ENCODE measurements at regions not wholly inside any gene's neighbourhood (a gene's known extent, or its start where the extent isn't known, plus 50 kb on each side); places are given as distances from the start of the nearest gene placed in this dataset.
"Not testable (repeated sequence)": the region's sequence is repeated elsewhere in the genome, so short reads cannot be mapped to it uniquely, and the experiment has no call there.

DNA sequence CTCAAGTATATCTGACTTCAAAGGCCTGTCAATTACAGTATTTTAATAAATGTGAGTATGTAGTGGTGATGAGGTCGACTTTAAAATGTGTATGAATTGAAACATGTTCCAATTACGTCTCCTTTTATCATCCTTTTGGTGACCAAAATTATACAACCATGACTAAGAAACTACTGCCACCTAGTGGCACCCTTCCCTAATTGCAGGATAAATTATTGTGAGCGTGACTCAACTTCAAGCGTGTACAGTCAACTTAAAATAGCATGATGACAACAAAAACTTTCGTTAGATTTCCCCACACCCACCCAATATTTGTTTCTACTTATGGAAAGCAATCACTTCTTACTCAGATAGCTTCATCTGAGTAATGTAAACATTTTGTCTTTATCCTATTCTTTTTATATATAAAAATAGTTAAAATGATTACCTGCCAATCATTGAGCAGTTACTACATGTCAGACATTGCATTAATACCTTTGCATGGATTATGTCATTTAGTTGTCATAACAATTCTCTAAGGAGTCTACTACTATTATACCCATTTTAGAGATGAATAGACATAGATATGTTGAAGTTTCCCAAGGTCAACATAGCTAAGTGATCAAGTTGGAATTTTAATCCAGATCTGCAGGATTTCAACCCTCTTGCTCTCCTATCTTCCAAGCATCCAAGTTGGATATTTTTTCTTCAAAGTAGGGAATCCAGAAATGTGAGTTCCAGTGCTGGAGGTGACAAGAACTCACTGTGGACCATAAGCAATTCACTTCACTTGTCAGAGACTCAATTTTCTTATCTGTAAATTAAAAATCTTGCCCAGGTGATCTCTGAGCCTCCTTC lies 106.0 kb downstream of the MEX3B start:
- DNase-seq (ENCODE audit: low spot score) = no peak

DNA sequence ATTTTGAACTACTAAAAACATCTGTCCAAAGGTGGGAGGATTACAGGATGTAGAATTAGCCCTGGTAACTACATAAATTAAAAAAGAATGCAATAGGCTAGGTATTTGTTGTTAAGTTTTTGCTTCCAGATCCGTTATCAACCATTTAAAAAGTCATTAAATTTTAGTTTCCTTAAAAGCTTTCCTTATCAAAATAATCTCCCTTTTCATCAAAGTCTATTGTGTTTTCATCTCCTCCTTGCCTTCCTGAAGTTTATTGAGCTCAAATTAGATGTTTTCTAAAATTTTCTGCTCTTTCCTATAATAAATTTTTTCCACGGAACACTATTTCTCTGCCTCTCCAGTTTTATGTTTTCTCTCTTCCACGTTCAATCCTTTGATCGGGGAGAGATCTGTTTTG lies 108.6 kb downstream of the MEX3B start:
- no peak for DNase-seq (ENCODE audit: low spot score)

DNA sequence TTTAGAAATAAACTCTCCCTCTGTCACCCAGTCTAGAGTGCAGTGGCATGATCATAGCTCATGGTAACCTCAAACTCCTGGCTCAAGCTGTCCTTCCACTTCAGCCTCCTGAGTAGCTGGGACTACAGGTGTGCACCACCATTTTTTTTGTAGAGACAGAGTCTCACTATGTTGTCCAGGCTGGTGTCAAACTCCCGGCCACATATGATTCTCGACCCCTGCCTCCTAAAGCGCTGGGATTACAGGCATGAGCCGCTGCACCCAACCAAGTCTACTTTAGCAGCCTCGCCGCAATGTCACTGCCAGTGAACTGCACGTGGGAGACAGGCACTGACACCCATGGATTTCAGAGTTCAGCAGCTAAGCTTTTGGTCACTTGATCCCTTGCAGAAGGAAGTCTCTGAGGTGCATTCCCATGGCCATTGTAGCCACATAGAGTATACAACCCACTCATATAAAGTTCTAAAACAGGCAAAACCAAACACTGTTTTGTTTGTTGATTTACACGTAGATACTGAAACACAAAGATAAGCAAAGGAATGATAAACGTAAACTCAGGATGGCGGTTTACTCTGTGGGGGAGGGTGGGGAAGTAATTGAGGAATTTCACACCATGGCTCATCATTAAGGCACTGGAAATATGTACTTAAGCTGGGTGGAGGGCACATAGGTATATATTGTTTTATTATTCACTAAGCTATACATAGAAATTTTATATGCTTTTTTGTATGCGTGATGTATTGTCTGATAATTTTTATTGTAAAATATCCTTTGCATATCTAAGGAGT lies 115.0 kb downstream of the MEX3B start:
- DNase-seq (ENCODE audit: low spot score) = no peak

DNA sequence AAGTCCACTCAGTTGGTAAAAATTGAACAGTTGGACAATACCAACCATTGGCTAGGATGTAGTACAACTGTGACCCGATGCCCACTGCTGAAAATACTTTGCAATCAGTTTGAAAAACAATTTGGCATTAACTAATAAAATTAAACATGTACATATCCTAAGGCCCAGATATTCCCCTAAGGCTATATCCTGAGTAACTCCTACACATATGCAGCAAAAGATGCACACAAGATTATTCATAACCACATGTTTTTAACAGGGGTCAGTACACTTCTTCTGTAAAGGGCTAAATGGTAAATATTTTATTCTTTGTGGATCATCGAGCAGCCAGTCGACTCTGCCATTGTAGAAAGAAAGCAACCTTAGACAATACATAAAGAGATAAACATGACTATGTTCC lies 116.3 kb downstream of the MEX3B start:
- DNase-seq (ENCODE audit: low spot score) = no peak

DNA sequence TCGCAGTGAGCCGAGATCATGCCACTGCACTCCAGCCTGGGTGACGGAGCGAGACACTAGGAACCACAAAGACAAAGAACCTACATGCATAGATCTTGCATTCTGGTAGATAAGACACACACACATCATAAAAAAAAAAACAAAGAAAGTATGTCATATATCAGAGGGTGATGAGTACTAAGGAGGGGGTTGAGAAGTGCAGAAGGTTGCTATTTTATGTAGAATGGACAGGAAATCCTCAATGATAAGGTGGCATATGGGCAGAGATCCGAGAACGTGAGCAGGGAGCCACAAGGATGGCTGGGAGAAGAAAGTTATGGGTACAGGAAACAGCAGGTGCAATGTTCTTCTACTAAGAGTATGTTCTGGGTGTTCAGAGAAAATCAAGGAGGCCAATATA lies 118.8 kb downstream of the MEX3B start:
- DNase-seq (ENCODE audit: low spot score) = no peak

DNA sequence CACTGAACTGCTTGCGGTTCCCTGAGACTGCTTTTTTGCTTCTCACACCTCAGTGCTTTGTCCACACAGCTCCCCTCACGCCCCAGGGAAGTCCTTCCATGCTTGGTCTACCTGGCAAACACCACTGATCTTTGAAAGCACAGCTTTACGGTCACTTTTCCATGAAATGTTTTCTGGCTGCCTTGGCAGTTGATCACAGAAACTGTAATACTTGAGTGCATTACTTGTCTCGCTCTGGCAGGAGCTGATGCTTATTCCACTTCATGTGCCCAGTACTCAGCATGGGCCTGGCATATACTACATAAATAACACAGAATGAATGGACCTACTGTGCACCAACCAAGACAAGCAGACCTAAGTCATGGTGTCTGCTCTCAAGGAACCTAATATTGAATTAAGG lies 121.1 kb downstream of the MEX3B start:
- no peak for DNase-seq (ENCODE audit: low spot score)

DNA sequence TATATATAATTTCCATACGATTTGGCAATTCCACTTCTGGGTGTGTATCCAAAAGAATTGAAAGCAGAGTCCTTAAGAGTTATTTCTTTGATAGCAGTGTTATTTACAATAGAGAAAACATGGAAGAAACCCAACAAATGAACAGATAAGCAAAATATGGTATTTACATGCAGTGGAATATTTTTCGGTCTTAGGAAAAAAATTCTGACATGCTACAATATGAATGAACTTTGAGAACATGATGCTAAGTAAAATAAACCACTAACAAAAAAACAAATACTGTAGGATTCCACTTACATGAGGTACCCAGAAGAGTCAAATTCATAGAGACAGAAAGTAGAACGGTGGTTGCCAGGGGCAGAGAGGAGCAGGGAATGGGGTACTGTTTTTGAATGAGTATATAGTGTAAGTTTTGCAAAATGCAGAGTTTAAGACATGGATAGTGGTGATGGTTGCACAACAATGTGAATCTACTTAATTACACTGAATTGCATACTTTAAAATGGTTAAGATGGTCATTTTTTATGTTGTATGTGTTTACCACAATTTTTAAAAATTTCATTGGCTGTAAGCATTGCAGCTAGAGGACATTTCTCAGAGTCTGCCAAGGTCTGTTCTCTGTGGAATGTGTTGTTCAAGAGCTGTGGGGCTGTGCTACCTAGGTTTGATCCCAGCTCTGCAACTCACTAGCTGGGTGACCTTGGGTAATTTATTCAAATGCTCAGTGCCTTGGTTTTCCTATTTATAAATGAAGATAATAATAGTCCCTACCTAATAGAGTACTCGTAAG lies 122.1 kb downstream of the MEX3B start:
- no peak for DNase-seq (ENCODE audit: low spot score)

DNA sequence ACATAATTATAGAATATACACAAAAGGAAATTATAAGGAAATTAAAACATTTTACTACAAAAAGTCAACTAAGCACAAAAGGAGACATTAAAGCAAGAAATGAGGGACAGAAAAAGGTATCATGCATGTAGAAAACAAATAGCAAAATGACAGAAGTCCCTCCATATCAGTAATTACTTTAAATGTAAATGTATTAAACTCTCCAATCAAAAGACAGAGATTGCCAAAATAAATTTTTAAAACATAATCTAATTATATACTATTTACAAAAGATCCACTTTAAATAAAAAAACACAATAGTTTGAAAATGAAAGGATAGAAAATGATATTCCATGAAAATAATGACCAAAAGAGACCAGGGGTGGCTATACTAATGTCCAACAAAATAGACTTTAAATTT lies 123.7 kb downstream of the MEX3B start:
- DNase-seq (ENCODE audit: low spot score) = no peak

DNA sequence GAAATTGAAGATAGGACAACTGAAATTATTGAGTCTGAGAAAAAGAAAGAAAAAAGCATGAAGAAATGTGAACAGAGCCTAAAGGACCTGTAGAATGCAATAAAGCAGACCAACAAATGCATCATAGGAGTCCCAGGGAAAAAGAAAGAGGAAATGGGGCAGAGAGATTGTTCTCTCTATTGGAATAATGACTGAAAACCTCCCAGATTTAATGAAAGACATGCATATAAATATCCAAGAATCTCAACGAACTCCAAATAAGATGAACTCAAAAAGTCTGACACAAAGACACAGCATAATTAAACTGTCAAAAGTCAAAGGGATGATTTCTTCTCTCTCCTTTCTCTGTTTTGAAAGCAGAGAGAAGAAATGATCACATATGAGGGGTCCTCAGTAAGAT lies 124.7 kb downstream of the MEX3B start:
- no peak for DNase-seq (ENCODE audit: low spot score)

DNA sequence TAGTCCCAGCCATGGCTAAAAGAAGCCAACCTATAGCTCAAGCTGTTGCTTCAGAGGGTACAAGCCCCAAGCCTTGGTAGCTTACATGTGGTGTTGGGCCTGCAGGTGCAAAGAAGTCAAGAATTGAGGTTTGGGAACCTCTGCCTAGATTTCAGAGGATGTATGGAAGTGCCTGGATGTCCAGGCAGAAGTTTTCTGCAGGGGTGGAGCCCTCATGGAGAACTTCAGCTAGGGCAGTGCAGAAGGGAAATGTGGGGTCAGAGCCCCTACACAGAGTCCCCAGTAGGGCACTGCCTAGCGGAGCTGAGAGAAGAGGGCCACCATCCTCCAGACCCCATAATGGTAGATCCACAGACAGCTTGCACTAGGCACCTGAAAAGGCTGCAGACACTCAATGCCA lies 127.1 kb downstream of the MEX3B start:
- DNase-seq (ENCODE audit: low spot score) = not testable (repeated sequence)

DNA sequence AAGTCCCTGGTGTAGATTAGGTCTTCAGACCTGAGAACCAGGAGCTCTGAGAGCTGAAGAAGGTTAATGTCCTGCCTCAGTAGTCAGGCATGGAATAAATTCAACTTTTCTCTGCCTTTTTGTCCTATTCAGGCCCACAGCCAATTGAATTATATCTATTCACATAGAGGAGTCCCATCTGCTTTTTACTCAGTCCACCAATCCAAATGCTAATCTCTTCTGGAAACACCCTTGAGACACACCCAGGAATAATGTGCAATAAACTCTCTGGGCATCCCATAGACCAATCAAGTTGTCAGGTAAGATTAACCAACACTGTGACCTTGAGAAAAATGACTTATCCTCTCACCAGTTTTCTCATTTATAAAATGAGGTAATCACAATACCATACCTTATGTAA lies 129.4 kb downstream of the MEX3B start:
- no peak for DNase-seq (ENCODE audit: low spot score)

DNA sequence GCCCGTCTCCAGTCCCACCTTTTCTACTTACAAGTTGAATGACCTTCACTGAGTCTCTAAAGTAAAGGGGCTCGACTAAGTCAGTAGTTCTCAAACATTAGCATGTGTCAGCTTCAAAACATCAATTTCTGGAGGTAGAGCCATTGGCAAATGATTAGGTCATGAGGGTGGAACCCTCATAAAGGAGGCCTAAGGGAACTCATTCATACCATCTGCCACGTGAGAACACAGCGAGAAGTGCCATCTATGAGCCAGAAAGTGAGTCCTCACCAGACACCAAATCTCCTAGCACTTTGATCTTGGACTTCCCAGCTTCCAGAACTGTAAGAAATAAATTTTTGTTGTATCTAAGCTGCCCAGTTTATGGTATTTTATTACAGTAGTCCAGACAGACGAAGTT lies 129.8 kb downstream of the MEX3B start:
- DNase-seq (ENCODE audit: low spot score) = no peak

DNA sequence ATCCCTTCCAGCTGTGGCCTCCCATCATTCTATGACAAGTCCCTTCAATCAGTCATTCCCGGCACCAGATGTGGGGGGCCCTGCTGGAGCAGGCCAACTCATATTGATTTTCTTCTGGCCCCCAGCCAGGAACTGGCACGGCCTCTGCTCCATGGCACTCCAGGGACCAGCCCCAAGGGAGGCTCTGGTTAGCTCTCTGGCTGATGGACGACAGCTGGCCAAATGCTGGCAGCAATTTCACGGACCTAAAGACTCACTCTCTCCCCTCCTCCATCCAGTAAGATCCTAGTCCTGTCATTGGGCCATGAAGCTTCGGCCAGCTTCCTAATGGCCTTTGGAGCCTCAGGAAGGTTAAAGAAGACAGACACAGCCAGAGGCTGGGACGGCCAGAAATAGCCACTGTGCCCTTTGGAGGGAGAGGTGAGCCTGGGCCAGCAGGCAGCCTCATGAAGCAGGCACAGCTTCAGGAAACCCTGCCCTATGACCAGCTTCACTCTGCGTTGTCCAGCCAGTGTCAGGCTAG lies 131.0 kb downstream of the MEX3B start:
- DNase-seq (ENCODE audit: low spot score) = no peak

DNA sequence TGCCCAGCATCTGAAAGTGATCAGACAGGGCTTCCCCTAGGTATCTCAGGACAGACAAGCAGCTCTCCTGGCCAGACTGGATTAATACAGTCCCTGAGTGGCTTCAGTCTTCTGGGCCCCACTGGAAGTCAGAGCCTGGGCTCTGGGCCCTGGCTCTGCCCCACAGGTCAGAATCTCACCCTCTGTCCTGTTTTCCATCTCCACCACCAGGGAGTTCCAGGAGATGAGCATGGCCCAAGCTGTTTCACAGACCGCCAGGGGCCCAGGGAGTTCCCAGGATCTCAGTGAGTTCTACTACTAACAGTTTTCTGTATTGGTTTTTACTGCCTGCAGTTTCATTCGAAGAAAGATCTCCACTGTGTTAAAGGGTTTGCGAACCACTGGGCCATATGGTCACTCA lies 131.5 kb downstream of the MEX3B start:
- DNase-seq (ENCODE audit: low spot score) = no peak

DNA sequence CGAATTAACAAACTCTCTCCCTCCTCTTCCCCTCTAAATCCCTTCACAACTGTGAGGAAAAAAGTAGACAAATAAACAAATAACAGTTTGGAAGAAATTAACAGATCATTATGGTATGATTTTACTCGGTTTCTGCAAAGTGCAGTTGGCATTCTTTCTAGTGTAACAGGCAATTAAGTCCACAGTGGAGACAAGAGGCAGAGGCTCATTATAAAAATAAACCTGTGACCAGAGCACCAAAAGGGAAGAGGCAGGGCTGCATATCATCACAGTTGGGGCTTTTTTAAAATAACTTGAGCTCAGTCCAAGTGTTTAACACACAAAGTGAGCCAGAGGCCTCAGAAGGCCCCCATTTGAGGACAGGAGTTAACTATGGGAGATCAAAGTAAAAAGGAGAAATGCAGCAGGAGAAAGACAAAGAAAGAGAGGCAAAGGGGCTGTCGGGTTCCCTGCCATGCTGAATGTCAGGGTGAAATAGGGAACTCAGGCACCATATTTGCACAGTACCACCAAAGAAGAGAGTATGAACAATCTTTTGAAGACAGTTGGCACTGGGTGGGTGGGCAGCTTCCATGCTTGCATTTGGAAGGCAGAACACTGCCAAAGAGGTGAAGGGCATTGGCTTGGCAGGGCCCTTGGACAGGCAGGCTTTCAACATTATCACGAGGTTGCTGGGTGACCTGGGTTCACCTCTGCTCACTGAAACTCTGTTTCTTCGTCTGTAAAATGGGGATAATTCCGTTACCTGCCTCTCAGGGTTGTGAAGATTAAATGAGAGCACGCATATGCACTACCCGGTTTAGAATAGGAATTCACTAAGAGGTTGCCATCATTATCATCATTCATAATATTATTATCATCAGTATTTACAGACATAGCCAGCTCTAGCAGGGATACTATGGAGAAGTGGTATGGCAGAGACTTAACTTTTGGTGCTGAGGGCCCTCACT lies 134.5 kb downstream of the MEX3B start:
- DNase-seq (ENCODE audit: low spot score) = no peak

DNA sequence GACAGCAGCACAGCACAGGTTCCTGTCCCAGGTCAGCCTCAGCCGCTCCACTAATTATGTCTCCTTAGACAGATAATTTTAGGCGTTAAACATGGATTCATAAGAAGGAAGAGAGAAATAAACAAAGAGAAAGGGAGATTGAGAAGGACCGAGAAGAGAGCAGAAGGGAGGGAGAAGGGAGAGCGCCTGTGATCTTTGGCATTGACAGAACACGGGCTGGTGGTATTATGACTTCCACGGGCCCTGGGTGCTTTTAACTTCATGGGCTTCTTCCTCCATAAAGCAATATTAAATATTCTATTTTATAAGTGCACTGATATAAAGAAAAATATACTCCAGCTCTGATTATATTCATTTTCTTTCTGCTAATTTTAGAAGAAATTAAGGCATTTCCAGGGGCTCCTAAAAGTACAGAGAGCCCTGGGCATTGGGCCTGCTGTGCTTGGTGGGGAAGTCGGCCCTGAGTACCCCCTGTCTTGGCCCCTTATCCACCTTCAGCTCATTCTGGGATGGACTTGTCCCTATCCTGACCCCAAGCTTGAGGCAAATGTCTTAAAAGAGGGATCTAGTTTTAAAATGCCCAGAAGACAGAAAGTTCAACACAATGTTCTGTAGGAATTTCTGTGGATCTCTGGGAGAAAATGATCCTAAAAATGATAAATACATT lies 135.3 kb downstream of the MEX3B start:
- no peak for DNase-seq (ENCODE audit: low spot score)

DNA sequence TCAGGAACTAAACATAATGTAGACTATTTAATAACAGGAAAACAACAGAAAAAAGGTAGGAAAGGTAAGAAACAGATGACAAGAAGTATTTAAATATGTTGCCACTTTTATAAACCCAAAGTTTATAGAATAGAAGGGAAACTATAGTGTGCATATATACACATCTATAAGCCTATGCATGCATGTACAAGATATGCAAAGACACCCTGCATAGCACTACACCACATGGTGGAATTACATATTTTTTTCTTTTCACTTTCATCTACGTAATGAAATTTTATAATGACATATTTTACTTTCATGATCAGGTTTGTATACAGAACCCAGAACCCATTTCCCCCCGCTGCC lies 136.8 kb downstream of the MEX3B start:
- no peak for DNase-seq (ENCODE audit: low spot score)

DNA sequence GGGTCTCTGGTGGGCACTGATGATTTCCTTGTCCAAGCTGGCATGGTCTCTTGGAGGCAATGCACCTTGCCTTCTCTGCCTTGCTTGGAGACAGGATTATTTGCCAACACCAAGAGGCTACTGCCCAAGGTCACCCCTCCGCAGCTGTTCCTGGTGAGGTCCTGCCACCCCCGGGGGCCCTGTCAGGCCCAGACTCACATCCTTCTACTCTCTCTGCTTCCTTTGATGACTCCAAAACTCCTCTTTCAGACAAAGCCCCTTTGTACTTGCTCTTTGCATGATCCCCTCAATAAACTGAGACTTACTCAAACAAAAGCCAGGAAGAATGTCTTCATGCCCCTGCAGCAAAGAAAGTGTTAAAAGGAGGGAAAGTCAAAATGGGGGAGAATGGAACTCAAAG lies 137.7 kb downstream of the MEX3B start:
- DNase-seq (ENCODE audit: low spot score) = no peak

DNA sequence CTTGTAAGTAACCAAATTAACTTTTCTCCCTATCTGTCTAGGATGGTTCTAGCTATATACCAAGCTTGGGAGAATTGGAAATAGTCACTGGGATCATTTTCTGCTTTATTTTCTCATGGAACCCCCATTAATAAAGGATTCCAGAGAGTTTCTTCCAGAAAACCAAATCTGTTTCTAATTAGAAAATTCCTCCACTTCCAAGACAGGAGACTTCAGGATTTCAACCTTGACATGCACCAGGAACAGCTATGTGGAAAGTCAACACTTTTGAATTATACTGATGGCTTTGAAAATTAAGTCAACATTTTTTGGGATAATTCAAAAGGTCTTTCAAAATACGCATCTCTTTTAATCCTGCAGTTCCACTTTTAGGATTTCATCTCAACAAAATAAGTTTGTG lies 138.3 kb downstream of the MEX3B start:
- no peak for DNase-seq (ENCODE audit: low spot score)

DNA sequence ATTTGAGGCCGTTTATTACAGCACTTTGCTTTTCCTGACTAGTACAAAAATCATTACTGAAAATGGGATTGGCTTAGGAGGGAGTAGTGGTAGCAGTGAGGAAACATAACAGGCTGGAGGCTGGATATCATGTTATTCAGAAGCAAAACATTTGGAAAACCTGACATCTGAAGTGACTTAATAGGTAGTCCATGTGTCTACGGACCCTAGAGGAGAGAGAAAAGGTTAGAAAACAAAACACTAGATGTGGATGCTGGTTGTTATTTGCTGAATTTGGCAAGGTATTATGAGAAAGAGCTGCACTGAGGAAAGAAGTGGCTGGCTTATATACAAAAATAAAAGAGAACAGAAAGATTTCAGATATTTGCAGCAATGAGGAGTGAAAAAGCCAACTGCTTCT lies 139.9 kb downstream of the MEX3B start:
- no peak for DNase-seq (ENCODE audit: low spot score)

DNA sequence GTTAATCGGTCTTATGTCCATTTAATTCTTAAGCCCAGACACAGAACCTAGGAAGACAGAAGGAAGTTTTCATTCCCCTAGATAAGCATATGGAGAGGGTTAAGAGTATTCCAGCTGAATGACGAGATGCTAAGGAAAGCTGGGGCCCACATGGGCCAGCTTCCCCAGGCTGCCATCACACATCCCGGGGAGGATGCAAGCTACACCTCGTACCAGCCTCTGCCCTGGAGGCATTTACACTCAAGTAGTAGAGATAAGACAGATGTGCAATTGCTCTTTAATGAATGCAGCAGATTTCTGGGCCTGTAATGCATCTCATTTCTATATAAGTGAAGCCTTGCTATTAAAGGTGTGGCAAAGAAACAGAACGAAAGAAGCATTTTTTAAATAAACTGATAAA lies 144.5 kb downstream of the MEX3B start:
- no peak for DNase-seq (ENCODE audit: low spot score)
